Hepatocyte (in vitro differentiated cells): ENCODE measurements at regions not wholly inside any gene's neighbourhood (a gene's known extent, or its start where the extent isn't known, plus 50 kb on each side); places are given as distances from the start of the nearest gene placed in this dataset.

Source experiments
- CTCF ChIP-seq: fragments of 200-600 bp; sonication (generic); IDR thresholded peaks from 2 replicates; pipeline ENCODE4 v1.5.1; 2016; ENCODE audit warnings: antibody characterized with exemption, mild to moderate bottlenecking; ENCODE audit not compliant: poor library complexity
- EZH2 ChIP-seq: fragments of 200-600 bp; sonication (generic); IDR thresholded peaks from 2 replicates; pipeline ENCODE4 v1.6.1; 2016; ENCODE audit warnings: antibody characterized with exemption, mild to moderate bottlenecking, borderline replicate concordance
- EZH2phosphoT487 ChIP-seq: fragments of 200-600 bp; sonication (generic); IDR thresholded peaks from one replicate; pipeline ENCODE4 v1.6.1; 2018; ENCODE audit warnings: antibody characterized with exemption, mild to moderate bottlenecking, low read depth, moderate library complexity; ENCODE audit not compliant: unreplicated experiment, severe bottlenecking

- TF ChIP-seq CTCF (no peak), EZH2 (no peak), EZH2phosphoT487 (no peak)
Measured at GRCh38 chr3:88632226-88632625, 475.2 kb upstream of the EPHA3 start.
